HL-60 (cell line): ENCODE measurements at regions not wholly inside any gene's neighbourhood (a gene's known extent, or its start where the extent isn't known, plus 50 kb on each side); places are given as distances from the start of the nearest gene placed in this dataset.
"Not testable (repeated sequence)": the region's sequence is repeated elsewhere in the genome, so short reads cannot be mapped to it uniquely, and the experiment has no call there.

Experiments used
- DNase-seq, 2 experiments: peaks; one replicate each; pipeline ENCODE4 v3.0.0-alpha.2; 2010 to 2020; ENCODE audit warnings: low read depth in 1 of 2, low spot score in 1 of 2
- H3K27ac ChIP-seq: fragments of 250-450 bp; sonication (Bioruptor Pico); replicated peaks from 2 replicates; pipeline ENCODE4 v1.5.1; 2020; ENCODE audit warnings: mild to moderate bottlenecking, moderate library complexity
- H3K27me3 ChIP-seq: fragments of 250-450 bp; sonication (Bioruptor Pico); 2 replicates; pipeline ENCODE4 v1.5.1; 2021; ENCODE audit warnings: mild to moderate bottlenecking, moderate library complexity; ENCODE audit not compliant: insufficient read depth, poor library complexity, severe bottlenecking
- H3K4me3 ChIP-seq: replicated peaks from 2 replicates; pipeline ENCODE4 v1.5.1; 2011; ENCODE audit warnings: mild to moderate bottlenecking, control low read depth, low read length; ENCODE audit not compliant: insufficient read depth
- GABPA ChIP-seq: IDR thresholded peaks from 2 replicates; pipeline ENCODE4 v1.6.1; 2012; ENCODE audit warnings: low read depth
- POLR2AphosphoS5 ChIP-seq: IDR thresholded peaks from 2 replicates; pipeline ENCODE4 v1.6.1; 2012; ENCODE audit warnings: low read depth
- SPI1 ChIP-seq: IDR thresholded peaks from 2 replicates; pipeline ENCODE4 v1.6.1; 2012; ENCODE audit warnings: low read depth, mild to moderate bottlenecking, borderline replicate concordance
- TF ChIP-seq, protein P1 (sequence below): IDR thresholded peaks from 2 replicates; pipeline ENCODE4 v1.6.1; 2012; ENCODE audit warnings: low read depth; ENCODE audit not compliant: insufficient replicate concordance
- TF ChIP-seq, protein P2 (sequence below): IDR thresholded peaks from one replicate; pipeline ENCODE4 v1.5.1; 2011; ENCODE audit warnings: low read length, control low read depth, inconsistent platforms; ENCODE audit not compliant: insufficient read depth

DNA sequence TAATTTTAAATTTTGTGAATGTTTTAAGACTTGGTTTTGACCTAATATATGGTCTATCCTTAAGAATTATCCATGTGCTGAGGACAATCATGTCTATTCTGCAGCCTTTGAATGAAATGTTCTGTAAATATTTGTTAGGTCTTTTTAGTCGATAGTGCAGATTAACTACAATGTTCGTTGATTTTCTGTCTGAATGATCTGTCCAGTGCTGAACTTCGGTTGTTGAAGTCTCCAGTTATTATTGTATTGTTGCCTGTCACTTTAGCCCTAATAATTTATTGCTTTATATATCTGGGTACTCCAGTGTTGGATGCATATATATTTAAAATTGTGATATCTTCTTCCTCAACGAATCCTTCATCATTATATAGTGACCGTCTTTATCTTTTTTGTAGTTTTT lies 218.3 kb upstream of the ZC4H2 start:
- no peak for DNase-seq
- no peak for TF ChIP-seq GABPA
- TF ChIP-seq, protein P1, sequence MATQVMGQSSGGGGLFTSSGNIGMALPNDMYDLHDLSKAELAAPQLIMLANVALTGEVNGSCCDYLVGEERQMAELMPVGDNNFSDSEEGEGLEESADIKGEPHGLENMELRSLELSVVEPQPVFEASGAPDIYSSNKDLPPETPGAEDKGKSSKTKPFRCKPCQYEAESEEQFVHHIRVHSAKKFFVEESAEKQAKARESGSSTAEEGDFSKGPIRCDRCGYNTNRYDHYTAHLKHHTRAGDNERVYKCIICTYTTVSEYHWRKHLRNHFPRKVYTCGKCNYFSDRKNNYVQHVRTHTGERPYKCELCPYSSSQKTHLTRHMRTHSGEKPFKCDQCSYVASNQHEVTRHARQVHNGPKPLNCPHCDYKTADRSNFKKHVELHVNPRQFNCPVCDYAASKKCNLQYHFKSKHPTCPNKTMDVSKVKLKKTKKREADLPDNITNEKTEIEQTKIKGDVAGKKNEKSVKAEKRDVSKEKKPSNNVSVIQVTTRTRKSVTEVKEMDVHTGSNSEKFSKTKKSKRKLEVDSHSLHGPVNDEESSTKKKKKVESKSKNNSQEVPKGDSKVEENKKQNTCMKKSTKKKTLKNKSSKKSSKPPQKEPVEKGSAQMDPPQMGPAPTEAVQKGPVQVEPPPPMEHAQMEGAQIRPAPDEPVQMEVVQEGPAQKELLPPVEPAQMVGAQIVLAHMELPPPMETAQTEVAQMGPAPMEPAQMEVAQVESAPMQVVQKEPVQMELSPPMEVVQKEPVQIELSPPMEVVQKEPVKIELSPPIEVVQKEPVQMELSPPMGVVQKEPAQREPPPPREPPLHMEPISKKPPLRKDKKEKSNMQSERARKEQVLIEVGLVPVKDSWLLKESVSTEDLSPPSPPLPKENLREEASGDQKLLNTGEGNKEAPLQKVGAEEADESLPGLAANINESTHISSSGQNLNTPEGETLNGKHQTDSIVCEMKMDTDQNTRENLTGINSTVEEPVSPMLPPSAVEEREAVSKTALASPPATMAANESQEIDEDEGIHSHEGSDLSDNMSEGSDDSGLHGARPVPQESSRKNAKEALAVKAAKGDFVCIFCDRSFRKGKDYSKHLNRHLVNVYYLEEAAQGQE, result peak; percentile 68
- Histone ChIP-seq H3K27ac (no peak overlapping the region), H3K27me3 (peaks cover 4% of the 10 kb centered on the region), H3K4me3 (no peak overlapping the region)

DNA sequence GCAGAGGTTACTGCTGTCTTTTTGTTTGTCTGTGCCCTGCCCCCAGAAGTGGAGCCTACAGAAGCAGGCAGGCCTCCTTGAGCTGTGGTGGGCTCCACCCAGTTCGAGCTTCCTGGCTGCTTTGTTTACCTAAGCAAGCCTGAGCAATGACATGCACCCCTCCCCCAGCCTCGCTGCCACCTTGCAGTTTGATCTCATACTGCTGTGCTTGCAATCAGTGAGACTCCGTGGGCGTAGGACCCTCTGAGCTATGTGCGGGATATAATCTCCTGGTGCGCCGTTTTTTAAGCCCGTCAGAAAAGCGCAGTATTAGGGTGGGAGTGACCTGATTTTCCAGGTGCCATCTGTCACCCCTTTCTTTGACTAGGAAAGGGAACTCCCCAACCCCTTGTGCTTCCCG lies 187.1 kb upstream of the ZC4H2 start:
- DNase-seq, H3K27me3 ChIP-seq, H3K27ac ChIP-seq, H3K4me3 ChIP-seq: not testable (repeated sequence)

DNA sequence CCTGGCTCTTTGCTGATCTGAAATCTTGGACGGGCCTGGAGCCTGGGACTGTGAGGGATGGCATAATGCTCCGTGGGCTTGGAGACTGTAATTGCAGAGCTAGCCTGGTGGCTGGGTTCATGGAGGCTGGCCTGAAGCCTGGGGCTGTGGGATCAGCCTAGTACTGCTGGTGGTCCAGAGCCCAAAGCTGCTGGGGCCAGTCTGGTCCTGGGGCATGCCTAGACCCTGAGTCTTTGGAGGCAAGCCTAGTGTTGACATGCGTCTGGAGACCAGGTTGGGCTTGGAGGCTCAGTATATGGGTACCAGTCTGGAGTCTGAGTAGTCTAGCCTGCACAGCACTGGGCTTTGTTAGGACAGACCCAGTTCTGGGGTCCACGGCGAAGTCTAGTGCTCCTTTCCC lies 172.0 kb upstream of the ZC4H2 start:
- no peak for DNase-seq
- TF ChIP-seq, protein P2, sequence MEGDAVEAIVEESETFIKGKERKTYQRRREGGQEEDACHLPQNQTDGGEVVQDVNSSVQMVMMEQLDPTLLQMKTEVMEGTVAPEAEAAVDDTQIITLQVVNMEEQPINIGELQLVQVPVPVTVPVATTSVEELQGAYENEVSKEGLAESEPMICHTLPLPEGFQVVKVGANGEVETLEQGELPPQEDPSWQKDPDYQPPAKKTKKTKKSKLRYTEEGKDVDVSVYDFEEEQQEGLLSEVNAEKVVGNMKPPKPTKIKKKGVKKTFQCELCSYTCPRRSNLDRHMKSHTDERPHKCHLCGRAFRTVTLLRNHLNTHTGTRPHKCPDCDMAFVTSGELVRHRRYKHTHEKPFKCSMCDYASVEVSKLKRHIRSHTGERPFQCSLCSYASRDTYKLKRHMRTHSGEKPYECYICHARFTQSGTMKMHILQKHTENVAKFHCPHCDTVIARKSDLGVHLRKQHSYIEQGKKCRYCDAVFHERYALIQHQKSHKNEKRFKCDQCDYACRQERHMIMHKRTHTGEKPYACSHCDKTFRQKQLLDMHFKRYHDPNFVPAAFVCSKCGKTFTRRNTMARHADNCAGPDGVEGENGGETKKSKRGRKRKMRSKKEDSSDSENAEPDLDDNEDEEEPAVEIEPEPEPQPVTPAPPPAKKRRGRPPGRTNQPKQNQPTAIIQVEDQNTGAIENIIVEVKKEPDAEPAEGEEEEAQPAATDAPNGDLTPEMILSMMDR, result no peak

DNA sequence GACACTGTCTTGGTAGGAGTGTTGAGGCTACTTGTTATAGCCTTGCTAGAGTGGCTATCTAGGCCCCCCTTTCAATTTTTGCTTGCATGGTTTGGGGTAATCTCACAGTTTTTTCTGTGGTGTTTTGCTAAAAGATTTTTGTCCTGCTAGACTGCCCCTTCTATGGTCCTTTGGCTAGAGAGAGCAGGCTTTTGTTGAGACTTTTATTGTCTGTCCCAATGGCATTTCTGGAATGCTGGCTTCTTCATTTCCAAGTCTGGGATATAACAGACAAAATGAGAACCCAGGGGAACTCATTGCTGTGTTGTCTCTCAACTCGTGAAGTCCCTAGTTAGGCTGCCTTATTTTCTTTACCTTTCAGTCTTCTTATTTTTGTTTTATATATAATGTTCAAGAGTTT lies 160.2 kb upstream of the ZC4H2 start:
- H3K27ac ChIP-seq, result no peak overlapping the region
- TF ChIP-seq GABPA (no peak), POLR2AphosphoS5 (no peak), SPI1 (no peak)
- TF ChIP-seq, protein P1, result no peak
- TF ChIP-seq, protein P2, result no peak
- DNase-seq, result no peak
- no peaks in the 10 kb centered on the region for H3K27me3 ChIP-seq
- no peak overlapping the region for H3K4me3 ChIP-seq

More for the DNA sequence above, 172.0 kb upstream of the ZC4H2 start:
- Histone ChIP-seq H3K27ac (no peak overlapping the region), H3K4me3 (no peak overlapping the region), H3K27me3 (no peaks in the 10 kb centered on the region)

DNA sequence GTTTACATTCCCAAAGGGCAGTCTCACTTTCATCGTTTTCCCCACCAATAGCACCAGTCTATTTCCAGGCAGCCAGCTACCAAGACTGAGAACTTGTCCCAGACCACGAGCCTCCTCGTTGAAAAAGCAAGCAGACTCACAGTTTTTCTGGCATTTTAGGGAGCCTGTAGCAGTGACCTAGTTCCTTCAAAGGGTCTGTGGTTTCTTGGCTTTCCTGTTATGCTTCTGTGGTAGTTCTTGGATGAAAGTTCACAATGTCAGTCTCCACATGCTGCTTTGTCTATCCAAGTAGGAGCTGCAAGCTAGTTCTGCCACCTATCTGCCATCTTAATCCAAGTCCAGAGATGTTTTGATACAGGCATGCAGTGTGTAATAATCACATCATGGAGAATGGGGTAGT lies 151.6 kb upstream of the ZC4H2 start:
- no peak for DNase-seq
- TF ChIP-seq POLR2AphosphoS5 (no peak), SPI1 (no peak), GABPA (no peak)
- TF ChIP-seq, protein P1, result no peak
- TF ChIP-seq, protein P2, result no peak
- no peak overlapping the region for H3K4me3 ChIP-seq
- no peaks in the 10 kb centered on the region for H3K27me3 ChIP-seq
- no peak overlapping the region for H3K27ac ChIP-seq
